ENCODE measurements at regions not wholly inside any gene's neighbourhood (a gene's known extent, or its start where the extent isn't known, plus 50 kb on each side); places are given as distances from the start of the nearest gene placed in this dataset.

DNA sequence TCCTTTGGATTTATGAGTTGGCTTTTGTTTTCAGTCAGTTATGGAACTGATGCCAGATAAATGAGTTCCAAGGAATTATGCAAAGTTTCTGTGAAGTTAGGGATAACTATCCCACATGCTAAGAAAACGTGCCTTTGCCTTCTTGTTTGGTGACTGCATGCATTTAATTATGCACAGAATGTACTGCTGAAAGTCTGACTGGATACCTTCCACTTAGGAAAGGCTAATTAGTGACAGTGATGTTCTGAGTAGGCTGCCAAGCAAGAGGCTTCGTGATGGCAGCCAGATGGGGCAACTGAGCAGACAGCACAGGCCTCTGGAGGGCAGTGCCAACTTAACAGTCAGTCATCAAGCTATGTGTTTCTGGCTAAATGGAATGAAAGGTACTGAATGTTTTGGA lies 289.9 kb downstream of the CD109 start:
- H2AFZ ChIP-seq (ENCODE audit: low read length) = no peak overlapping the region
- no peaks in the 10 kb centered on the region for H3K9me2 ChIP-seq (ENCODE audit: insufficient read depth, low read length)
- intact Hi-C loops (cut with micrococcal nuclease; ENCODE audit: unreplicated experiment) = no loop called here
- H3K4me1 ChIP-seq (ENCODE audit: insufficient read depth, low read length, poor library complexity, severe bottlenecking) = no peaks in the 10 kb centered on the region
- ChIA-PET CTCF (ENCODE audit: unreplicated experiment) (no interaction called here), POLR2A (no interaction called here)
- no peaks in the 10 kb centered on the region for H3K36me3 ChIP-seq (ENCODE audit: insufficient read depth, low read length)
- no TSS peak for BruUV-seq (replicated peaks)
- H3K9me3 ChIP-seq (ENCODE audit: low read length) = no peaks in the 10 kb centered on the region
- no peak overlapping the region for H3K27ac ChIP-seq (ENCODE audit: low read depth, low read length, poor library complexity, severe bottlenecking)
- DNase-seq (ENCODE audit: low spot score) = no peak
- no peak for TF ChIP-seq EZH2phosphoT487 (IDR thresholded peaks at IDR 0.05; ENCODE audit: borderline replicate concordance, low read depth, low read length)
- TF ChIP-seq, protein P1, sequence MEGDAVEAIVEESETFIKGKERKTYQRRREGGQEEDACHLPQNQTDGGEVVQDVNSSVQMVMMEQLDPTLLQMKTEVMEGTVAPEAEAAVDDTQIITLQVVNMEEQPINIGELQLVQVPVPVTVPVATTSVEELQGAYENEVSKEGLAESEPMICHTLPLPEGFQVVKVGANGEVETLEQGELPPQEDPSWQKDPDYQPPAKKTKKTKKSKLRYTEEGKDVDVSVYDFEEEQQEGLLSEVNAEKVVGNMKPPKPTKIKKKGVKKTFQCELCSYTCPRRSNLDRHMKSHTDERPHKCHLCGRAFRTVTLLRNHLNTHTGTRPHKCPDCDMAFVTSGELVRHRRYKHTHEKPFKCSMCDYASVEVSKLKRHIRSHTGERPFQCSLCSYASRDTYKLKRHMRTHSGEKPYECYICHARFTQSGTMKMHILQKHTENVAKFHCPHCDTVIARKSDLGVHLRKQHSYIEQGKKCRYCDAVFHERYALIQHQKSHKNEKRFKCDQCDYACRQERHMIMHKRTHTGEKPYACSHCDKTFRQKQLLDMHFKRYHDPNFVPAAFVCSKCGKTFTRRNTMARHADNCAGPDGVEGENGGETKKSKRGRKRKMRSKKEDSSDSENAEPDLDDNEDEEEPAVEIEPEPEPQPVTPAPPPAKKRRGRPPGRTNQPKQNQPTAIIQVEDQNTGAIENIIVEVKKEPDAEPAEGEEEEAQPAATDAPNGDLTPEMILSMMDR (conservative IDR thresholded peaks at IDR 0.05; ENCODE audit: low read length) = peak; percentile 37
- H4K20me1 ChIP-seq (ENCODE audit: insufficient read depth, low read length) = no peaks in the 10 kb centered on the region
- no peak overlapping the region for H3K4me3 ChIP-seq (ENCODE audit: low read depth, low read length, poor library complexity, severe bottlenecking)
- H3K4me2 ChIP-seq (ENCODE audit: low read length) = no peak overlapping the region
- no peaks in the 10 kb centered on the region for H3K79me2 ChIP-seq (ENCODE audit: insufficient read depth, low read depth, low read length)

GRCh38 chr6:73984571-73985210 lies 288.7 kb downstream of the CD109 start:
- no peaks in the 10 kb centered on the region for H3K79me2 ChIP-seq (ENCODE audit: insufficient read depth, low read depth, low read length)
- no peak overlapping the region for H2AFZ ChIP-seq (ENCODE audit: low read length)
- no peaks in the 10 kb centered on the region for H3K36me3 ChIP-seq (ENCODE audit: insufficient read depth, low read length)
- no peak overlapping the region for H3K27ac ChIP-seq (ENCODE audit: low read depth, low read length, poor library complexity, severe bottlenecking)
- BruUV-seq (replicated peaks) = no TSS peak
- no peak overlapping the region for H3K4me3 ChIP-seq (ENCODE audit: low read depth, low read length, poor library complexity, severe bottlenecking)
- TF ChIP-seq, protein P1 (conservative IDR thresholded peaks at IDR 0.05; ENCODE audit: low read length) = no peak
- no peak for TF ChIP-seq EZH2phosphoT487 (IDR thresholded peaks at IDR 0.05; ENCODE audit: borderline replicate concordance, low read depth, low read length)
- ChIA-PET POLR2A (no interaction called here), CTCF (ENCODE audit: unreplicated experiment) (no interaction called here)
- no peaks in the 10 kb centered on the region for H3K9me2 ChIP-seq (ENCODE audit: insufficient read depth, low read length)
- DNase-seq (ENCODE audit: low spot score) = no peak
- no peaks in the 10 kb centered on the region for H4K20me1 ChIP-seq (ENCODE audit: insufficient read depth, low read length)
- no peak overlapping the region for H3K4me2 ChIP-seq (ENCODE audit: low read length)
- no peaks in the 10 kb centered on the region for H3K9me3 ChIP-seq (ENCODE audit: low read length)
- no peaks in the 10 kb centered on the region for H3K4me1 ChIP-seq (ENCODE audit: insufficient read depth, low read length, poor library complexity, severe bottlenecking)
- intact Hi-C loops (cut with micrococcal nuclease; ENCODE audit: unreplicated experiment) = no loop called here

DNA sequence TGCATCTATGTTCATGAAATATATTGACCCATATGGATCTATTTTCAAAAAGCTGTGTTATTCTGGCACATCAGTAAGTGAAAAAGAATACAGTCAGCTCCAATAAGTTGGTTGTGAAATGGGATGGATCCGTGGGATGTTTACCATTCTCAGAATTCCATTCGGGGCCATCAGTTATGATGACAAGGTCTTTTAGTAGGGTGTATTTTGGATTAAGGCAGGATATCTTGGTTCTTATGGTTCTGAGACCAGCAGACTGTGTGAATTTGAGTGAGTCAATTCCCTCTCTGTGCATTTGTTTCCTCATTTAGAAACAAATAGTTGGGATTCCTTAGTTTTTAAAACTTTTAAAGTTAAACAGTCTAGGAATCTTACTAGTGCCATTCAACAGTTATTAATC lies 287.4 kb downstream of the CD109 start:
- no peak overlapping the region for H3K4me3 ChIP-seq (ENCODE audit: low read depth, low read length, poor library complexity, severe bottlenecking)
- no peaks in the 10 kb centered on the region for H3K36me3 ChIP-seq (ENCODE audit: insufficient read depth, low read length)
- BruUV-seq (replicated peaks) = no TSS peak
- H3K79me2 ChIP-seq (ENCODE audit: insufficient read depth, low read depth, low read length) = no peaks in the 10 kb centered on the region
- DNase-seq (ENCODE audit: low spot score) = no peak
- no peaks in the 10 kb centered on the region for H3K9me2 ChIP-seq (ENCODE audit: insufficient read depth, low read length)
- CTCF ChIA-PET (ENCODE audit: unreplicated experiment) = no interaction called here
- intact Hi-C loops (cut with micrococcal nuclease; ENCODE audit: unreplicated experiment) = no loop called here
- H4K20me1 ChIP-seq (ENCODE audit: insufficient read depth, low read length) = no peaks in the 10 kb centered on the region
- no peaks in the 10 kb centered on the region for H3K9me3 ChIP-seq (ENCODE audit: low read length)
- H3K4me2 ChIP-seq (ENCODE audit: low read length) = no peak overlapping the region
- POLR2A ChIA-PET = no interaction called here
- TF ChIP-seq, protein P1 (conservative IDR thresholded peaks at IDR 0.05; ENCODE audit: low read length) = no peak
- TF ChIP-seq EZH2phosphoT487 (IDR thresholded peaks at IDR 0.05; ENCODE audit: borderline replicate concordance, low read depth, low read length) = no peak
- no peak overlapping the region for H2AFZ ChIP-seq (ENCODE audit: low read length)
- no peaks in the 10 kb centered on the region for H3K4me1 ChIP-seq (ENCODE audit: insufficient read depth, low read length, poor library complexity, severe bottlenecking)
- no peak overlapping the region for H3K27ac ChIP-seq (ENCODE audit: low read depth, low read length, poor library complexity, severe bottlenecking)
